Germinal center (tissue), 1 donor: ENCODE measurements at regions not wholly inside any gene's neighbourhood (a gene's known extent, or its start where the extent isn't known, plus 50 kb on each side); places are given as distances from the start of the nearest gene placed in this dataset.

Experiments used
- DNase-seq: peaks from one replicate; pipeline ENCODE4 v3.0.0; 2012; ENCODE audit warnings: mixed read lengths, low spot score

DNA sequence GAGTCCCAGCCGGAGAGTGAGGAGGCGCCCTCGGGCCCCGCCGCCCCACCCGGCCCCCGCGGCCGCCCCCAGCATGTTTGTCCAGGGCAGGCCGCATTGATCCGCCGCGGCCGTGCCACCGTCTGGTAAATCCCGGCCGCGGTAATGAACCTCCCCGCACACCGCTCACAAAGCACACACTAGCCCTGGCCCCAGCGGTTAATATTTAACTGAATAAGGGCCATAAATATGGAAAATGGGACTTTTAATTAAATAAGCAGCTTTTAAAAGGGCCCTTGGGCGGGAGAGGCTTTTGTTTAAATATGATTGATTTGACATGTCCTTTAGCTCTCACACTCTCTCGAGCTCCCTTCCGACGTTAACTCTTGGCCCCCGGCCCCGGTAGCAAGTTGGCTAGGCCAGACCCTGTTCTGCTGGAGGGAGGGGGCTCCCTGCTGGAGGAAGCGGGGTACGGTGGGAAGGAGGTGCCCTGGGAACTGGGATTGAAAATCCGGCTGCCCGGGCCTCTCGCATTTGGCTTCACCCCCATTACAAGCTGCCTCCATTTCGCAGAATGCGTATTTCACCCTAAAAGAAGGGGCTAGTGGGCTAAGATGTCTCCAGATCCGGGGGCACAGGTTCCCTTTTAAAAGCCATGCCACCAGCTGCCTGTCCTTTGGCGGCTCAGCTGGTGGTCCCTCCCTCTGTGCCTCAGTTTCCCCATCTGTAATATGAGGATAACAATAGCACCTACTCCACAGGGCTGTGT lies 199.8 kb downstream of the RBM19 start:
- DNase-seq, result no peak

- DNase-seq, result no peak
These were observed 201.5 kb downstream of the RBM19 start for GRCh38 chr12:113764661-113765060.

DNA sequence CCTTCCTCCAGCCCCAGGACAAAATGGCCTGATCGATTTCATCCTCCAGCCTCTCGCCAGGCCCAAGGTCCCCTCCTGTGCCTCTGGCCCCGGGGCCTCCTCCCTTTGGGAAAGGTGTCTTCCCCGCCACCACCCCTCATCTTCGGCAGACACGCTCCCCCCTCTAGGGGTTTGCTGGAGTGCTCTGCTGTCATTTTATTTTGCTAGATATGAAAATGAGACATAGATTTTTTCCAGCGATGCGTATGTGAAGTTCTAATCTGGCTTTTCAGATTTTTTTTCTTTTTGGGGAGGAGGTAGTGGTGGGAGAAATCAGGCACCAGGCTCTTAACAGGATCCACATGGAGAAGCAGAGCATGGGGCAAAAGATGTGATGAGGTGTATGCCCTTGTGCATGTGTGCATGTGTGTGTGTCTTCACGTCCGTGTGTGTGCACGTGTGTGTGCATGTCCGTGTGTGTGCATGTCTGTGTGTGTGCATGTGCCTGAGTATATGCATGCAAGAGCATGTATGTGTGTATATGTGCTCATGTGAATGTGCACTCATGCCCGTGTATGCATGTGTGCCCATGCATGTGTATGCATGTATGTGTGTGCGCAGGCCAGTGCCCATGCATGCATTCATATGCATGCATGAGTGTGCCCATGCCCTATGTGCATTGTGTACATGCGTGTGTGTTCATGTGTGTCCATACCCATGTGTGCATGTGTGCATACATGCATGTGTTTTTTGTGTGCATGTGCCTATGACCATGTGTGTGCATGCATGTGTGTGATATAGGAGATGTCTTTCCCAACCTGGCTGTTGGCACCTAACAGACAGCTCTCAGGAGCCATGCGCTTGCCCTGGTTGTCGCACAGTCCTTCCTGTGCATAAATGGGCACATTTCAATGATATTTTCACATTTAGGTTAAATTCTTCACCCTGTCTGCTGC lies 203.0 kb downstream of the RBM19 start:
- DNase-seq, result no peak

GRCh38 chr12:113762155-113762881 lies 203.8 kb downstream of the RBM19 start:
- no peak for DNase-seq

- no peak for DNase-seq
These were observed 207.0 kb downstream of the RBM19 start for GRCh38 chr12:113759135-113759534.

- DNase-seq, result no peak
These were observed 207.8 kb downstream of the RBM19 start for GRCh38 chr12:113758165-113758924.

DNA sequence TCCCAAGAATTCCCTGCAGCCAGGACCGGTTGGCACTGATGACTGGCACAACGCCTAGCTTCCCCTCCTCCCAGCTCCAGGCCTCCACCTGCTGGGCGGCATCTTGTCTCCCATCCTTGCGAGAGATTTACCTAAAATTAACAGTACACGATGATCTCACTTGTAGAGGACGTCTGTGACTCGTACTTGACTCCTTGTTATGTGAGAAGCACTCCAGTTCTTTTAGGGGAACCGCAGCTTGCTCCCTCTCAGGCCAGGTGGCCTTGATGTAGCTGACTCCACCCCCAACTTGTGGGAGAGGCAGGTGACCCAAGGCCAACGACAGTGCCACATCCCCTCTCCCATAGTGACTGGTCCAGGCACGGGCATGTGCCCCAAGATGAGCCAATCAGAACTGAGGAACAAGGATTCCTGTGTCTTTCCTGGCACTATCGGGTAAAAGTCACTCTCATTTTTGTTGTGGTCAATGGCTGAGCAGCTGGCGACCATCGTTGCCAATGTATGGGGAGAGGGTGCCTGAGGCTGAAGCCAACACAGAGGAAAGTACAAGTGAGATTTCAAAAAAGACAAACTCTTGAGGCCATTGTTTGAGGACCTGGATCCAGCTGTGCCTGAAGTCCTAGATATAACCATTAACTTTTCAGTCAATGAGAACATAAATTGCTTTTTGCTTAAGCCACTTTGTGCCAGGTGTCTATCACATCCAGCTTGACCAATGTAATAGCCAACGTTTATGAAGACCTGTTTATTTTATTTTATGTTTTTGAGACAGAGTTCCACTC lies 208.7 kb downstream of the RBM19 start:
- no peak for DNase-seq

DNA sequence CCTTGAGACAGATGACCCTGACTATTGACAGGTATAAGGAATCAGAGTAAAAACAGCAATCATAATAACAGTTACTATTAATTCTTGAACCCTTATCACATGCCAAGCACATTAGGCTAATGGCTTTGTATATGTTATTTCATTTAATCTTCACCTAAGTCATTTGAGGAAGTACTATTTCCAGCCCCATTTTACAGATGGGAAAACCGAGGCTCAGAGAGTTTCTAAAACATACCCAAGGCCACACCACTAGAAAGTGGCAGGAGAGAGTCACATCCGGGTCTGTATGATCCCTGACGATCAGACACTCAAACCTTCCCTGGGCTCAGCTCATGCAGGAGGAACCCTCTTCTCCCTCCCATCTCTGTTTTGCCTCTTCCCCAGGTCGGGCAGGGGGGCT lies 209.5 kb downstream of the RBM19 start:
- no peak for DNase-seq

DNA sequence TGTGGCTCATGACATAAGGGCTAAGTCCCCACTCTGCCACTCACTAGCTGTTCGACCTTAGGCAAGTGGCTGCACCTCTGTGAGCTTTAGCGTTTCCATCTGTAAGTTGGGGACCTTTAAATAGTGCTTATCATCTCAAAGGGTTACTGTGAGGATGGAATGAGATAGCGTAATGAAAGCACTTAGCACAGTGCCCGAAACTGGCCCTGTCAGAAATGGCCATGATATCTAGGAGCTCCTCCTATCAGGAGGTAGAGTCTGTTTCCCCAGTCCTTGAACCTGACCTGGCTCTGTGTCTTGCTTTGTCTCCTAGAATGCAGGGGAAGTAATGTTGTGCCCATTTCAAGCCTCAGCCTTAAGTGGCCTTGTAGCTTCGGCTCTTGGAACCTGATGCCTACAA lies 211.0 kb downstream of the RBM19 start:
- DNase-seq, result no peak

DNA sequence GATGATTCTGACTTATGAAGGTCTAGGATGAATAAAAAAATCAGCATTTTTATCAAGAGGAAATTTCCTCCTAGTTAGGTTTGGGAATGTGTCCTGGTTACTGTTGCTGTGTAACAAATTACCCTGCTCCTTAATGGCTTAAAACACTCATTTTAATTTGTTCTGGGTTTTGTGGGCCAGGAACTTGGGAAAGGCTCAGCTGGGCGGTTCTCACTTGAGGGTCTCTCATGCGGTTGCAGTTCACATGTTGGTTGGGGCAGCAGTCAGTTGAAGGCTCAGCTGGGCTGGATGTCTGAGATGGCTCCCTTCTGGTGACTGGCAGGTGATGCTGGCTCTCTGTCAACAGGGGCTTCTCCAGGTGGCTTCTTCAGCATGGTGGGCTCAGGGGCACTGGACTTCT lies 214.6 kb downstream of the RBM19 start:
- no peak for DNase-seq

DNA sequence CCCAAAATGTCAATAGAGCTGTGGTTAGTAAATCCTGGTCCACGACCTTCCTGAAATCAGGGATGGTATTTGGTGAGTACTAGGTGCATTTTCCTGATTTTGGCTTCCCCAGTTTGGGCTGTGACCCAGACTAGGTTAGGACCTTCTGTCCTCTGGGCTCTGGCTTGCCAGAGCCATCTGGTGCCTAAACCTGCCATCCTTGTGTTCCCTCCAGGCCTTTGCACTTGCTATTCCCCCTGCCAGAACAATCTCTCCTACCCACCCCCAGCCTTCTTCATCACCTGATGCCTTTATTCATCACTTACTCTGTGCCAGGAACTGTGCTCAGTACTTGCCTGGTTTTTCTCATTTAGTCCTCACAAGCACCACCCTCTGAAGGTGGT lies 216.7 kb downstream of the RBM19 start:
- DNase-seq, result no peak

GRCh38 chr12:113748707-113749432 lies 217.3 kb downstream of the RBM19 start:
- DNase-seq, result no peak

- DNase-seq, result no peak
These were observed 219.1 kb downstream of the RBM19 start for GRCh38 chr12:113747017-113747416.

DNA sequence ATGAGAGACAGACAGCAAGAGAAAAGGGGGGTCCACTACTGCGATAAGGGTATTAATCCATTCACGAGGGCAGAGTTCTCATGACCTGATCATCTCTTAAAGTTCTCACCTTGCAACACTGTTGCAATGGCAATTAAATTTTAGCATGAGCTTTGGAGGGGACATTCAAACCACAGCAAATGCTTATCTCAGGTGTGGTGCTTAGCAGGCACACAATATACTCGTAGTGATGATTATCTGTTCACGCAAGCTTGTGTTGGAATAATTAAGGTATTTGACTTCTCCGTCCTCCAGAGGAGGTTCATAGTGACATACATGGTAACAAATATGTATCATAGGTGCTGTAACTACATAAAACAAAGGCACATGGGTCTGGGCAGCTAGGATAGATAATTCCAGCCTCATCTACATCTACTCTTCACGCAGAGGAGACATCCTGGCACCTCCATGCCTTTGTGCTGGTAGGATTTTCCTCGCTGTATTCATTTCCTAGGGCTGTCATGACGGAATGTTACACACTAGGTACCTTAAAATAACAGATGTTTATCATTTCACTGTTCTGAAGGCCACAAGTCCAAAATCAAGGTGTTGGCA lies 221.2 kb downstream of the RBM19 start:
- DNase-seq, result no peak

DNA sequence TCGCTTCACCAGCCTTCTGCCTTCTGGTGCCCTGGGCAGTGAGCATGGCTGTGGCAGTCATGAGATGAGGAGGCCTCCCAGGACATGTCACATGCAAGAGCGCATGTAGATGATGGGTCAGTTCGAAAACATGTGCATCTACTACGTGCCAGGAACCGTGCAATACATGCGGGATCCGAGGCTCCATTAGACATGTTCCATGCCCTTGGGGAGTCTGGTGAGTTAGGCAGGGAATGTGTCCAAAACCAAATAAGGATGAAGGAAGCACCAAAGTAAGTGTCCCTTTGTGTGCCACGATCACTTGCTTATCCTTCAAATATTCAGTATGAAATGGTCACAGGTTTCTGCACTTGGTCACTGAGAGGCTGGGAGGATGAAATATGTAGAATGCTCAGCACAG lies 223.3 kb downstream of the RBM19 start:
- no peak for DNase-seq

DNA sequence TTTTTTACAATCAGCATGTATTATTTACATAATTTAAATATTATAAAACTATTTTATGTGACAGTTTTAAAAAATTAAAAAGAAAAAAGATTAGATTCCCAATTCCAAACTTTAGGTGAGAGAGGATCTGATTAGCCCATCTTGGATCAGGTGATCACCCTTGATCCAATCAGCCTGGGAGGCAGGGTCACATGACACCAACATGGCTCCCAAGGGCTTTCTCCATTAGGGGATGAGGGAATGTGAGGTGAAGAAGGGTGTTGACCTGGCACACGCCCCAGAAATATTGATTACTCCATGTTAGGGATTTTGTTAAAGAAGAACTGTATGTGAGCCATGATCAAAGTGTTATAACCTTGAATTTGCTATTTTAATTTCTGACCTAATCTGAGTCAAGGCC lies 225.4 kb downstream of the RBM19 start:
- DNase-seq, result no peak

- DNase-seq, result no peak
These were observed 231.0 kb downstream of the RBM19 start for GRCh38 chr12:113735131-113735530.

DNA sequence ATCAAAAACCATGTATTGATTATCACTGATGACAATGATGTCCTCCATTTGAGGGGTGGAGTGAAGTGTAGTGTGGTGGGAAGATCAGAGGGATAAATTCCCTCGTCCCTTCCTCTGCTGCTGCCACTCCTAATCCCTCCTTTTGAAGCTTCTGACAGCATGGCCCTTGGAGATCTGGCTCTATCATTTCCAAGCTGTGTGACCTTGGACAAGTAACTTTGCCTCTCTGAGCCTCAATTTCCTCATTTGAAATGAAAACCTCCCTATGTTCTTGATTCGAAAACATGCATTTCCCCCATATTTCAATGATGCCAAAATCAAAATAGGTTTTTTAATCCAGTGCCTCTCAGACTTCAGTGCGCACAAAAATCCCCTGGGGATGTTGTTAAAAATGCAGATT lies 231.6 kb downstream of the RBM19 start:
- DNase-seq, result no peak

- no peak for DNase-seq
These were observed 233.2 kb downstream of the RBM19 start for GRCh38 chr12:113732916-113733315.

DNA sequence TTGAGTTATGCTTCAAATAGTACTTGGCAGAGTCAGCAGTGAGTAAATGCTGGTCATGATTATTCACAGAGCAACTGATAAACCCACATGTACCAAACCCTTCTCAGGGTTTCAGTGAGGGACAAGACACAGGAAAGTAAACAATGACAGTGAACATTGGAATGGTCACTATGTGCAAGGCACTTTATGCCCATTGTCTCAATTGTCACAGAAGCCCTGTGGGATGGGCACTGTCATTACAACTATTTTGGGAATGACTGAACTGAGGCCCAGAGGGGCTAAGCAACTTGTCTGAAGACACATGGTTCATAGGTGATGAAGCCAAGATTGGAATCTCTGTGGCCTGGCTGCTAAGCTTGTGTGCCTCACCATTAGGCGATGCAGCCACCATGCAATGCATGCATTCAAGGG lies 238.5 kb downstream of the RBM19 start:
- DNase-seq, result no peak
